Activated naive CD8-positive, alpha-beta T cell treated with anti-CD3 and anti-CD28 coated beads for 36 hours (primary cell): ENCODE measurements at regions not wholly inside any gene's neighbourhood (a gene's known extent, or its start where the extent isn't known, plus 50 kb on each side); places are given as distances from the start of the nearest gene placed in this dataset.

Experiments
- DNase-seq: peaks from one replicate; pipeline ENCODE4 v3.0.0; 2021
- H3K27ac Mint-ChIP-seq: one replicate; pipeline ENCODE4 v1.8.0; 2022; ENCODE audit warnings: mild to moderate bottlenecking, moderate library complexity, mixed read lengths
- H3K27me3 Mint-ChIP-seq: one replicate; pipeline ENCODE4 v1.8.0; 2022; ENCODE audit warnings: mild to moderate bottlenecking, mixed read lengths
- H3K36me3 Mint-ChIP-seq: one replicate; pipeline ENCODE4 v1.8.0; 2021; ENCODE audit warnings: mild to moderate bottlenecking, mixed read lengths
- H3K4me1 Mint-ChIP-seq: one replicate; pipeline ENCODE4 v1.8.0; 2021; ENCODE audit warnings: mixed read lengths
- H3K4me3 Mint-ChIP-seq: one replicate; pipeline ENCODE4 v1.8.0; 2022; ENCODE audit warnings: mild to moderate bottlenecking, moderate library complexity, mixed read lengths
- H3K9me3 Mint-ChIP-seq: one replicate; pipeline ENCODE4 v1.8.0; 2022; ENCODE audit warnings: mixed read lengths

DNA sequence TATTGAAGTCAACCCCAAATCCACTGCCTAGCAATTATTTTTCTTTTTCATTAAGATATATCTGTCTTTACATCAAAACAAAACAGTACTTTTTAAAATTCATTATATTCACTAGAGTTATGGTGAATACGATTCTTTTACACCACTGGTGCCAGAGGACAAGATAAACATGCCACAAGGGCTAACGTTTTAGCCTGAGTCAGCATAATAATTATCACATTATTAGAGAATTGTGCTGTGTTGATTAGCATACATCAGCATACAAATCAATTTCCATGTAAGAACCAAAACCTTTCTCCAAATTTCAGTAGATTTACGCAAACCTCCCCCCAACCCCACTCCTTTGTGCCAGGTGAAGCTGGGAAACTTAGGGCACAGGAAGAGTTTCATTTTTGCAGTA is 131.1 kb upstream of the TMEM106B start:
- H3K27me3 Mint-ChIP-seq: no peaks in the 10 kb centered on the region
- peaks cover 13% of the 10 kb centered on the region for H3K9me3 Mint-ChIP-seq
- no peak for DNase-seq
- no peaks in the 10 kb centered on the region for H3K4me1 Mint-ChIP-seq
- no peak overlapping the region for H3K4me3 Mint-ChIP-seq
- H3K27ac Mint-ChIP-seq: no peak overlapping the region
- H3K36me3 Mint-ChIP-seq: peaks cover 5% of the 10 kb centered on the region

GRCh38 chr7:12085516-12085915 is 125.6 kb upstream of the TMEM106B start:
- H3K27me3 Mint-ChIP-seq: no peaks in the 10 kb centered on the region
- H3K4me3 Mint-ChIP-seq: no peak overlapping the region
- DNase-seq: no peak
- peaks cover 6% of the 10 kb centered on the region for H3K9me3 Mint-ChIP-seq
- no peaks in the 10 kb centered on the region for H3K36me3 Mint-ChIP-seq
- H3K27ac Mint-ChIP-seq: no peak overlapping the region
- no peaks in the 10 kb centered on the region for H3K4me1 Mint-ChIP-seq

GRCh38 chr7:12089951-12090756 is 120.9 kb upstream of the TMEM106B start:
- DNase-seq: no peak
- H3K27ac Mint-ChIP-seq: no peak overlapping the region
- peaks cover 6% of the 10 kb centered on the region for H3K9me3 Mint-ChIP-seq
- H3K4me3 Mint-ChIP-seq: no peak overlapping the region
- no peaks in the 10 kb centered on the region for H3K36me3 Mint-ChIP-seq
- H3K4me1 Mint-ChIP-seq: no peaks in the 10 kb centered on the region
- H3K27me3 Mint-ChIP-seq: no peaks in the 10 kb centered on the region

- Mint-ChIP-seq H3K4me1 (no peaks in the 10 kb centered on the region), H3K4me3 (no peak overlapping the region), H3K9me3 (peaks cover 6% of the 10 kb centered on the region), H3K27me3 (no peaks in the 10 kb centered on the region), H3K27ac (no peak overlapping the region), H3K36me3 (no peaks in the 10 kb centered on the region)
- no peak for DNase-seq
These were observed 120.3 kb upstream of the TMEM106B start for GRCh38 chr7:12090757-12091221.

DNA sequence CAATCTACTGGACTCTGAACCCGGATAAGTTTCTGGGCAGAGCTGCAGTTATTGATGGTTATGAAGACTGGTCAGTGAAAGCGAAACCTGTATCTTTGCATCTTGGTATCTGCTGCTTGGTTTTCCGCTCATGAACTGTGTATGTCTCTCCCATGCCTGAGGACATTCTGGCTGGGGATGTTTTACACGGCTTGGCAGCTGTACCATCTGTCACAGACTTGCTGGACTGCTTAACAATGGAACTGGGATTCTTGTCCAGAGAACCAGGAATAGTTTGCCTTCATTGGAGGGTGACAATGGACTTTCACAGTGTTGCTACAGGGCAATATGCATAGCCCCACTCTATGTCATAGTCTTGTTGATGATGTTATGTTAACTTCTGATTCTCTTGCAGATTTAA is 119.9 kb upstream of the TMEM106B start:
- no peaks in the 10 kb centered on the region for H3K27me3 Mint-ChIP-seq
- DNase-seq: no peak
- no peaks in the 10 kb centered on the region for H3K4me1 Mint-ChIP-seq
- H3K9me3 Mint-ChIP-seq: peaks cover 6% of the 10 kb centered on the region
- H3K4me3 Mint-ChIP-seq: no peak overlapping the region
- no peaks in the 10 kb centered on the region for H3K36me3 Mint-ChIP-seq
- no peak overlapping the region for H3K27ac Mint-ChIP-seq

DNA sequence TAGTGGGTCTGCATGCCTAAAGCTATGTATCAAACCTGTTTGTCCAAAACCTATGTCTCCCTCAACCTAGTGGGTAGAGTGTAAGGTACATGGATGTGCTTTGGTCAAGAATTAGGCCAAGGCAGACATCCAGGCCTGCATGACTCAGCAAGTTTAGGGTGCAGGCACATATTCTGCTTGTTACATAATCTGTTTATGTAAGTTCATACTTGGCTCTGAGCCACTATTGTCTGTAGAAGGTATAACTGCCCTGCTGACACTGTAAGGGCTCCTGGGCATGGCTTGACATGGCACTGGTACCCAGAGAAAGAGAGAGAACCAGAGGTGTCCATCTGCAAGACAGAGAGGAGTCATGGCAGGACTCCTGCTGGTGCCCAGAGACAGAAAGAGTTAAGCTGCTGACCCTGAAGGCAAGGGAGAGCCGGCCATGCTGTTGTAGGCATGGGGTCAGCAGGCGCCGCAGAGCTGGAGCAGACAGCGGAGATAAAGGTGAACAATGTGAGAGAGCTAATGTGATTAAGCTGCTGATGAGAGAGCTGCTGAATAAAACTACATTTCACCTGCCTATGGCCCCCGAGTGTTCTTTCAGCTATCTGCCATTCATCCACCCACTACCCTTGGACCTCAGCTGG is 118.5 kb upstream of the TMEM106B start:
- H3K36me3 Mint-ChIP-seq: no peaks in the 10 kb centered on the region
- no peaks in the 10 kb centered on the region for H3K9me3 Mint-ChIP-seq
- no peak overlapping the region for H3K4me3 Mint-ChIP-seq
- no peaks in the 10 kb centered on the region for H3K27me3 Mint-ChIP-seq
- no peak for DNase-seq
- H3K27ac Mint-ChIP-seq: peak overlapping the region; percentile 16
- H3K4me1 Mint-ChIP-seq: no peaks in the 10 kb centered on the region

GRCh38 chr7:12093365-12093764 is 117.7 kb upstream of the TMEM106B start:
- H3K27me3 Mint-ChIP-seq: no peaks in the 10 kb centered on the region
- no peaks in the 10 kb centered on the region for H3K4me1 Mint-ChIP-seq
- no peak overlapping the region for H3K27ac Mint-ChIP-seq
- DNase-seq: no peak
- no peaks in the 10 kb centered on the region for H3K36me3 Mint-ChIP-seq
- H3K9me3 Mint-ChIP-seq: no peaks in the 10 kb centered on the region
- H3K4me3 Mint-ChIP-seq: no peak overlapping the region

DNA sequence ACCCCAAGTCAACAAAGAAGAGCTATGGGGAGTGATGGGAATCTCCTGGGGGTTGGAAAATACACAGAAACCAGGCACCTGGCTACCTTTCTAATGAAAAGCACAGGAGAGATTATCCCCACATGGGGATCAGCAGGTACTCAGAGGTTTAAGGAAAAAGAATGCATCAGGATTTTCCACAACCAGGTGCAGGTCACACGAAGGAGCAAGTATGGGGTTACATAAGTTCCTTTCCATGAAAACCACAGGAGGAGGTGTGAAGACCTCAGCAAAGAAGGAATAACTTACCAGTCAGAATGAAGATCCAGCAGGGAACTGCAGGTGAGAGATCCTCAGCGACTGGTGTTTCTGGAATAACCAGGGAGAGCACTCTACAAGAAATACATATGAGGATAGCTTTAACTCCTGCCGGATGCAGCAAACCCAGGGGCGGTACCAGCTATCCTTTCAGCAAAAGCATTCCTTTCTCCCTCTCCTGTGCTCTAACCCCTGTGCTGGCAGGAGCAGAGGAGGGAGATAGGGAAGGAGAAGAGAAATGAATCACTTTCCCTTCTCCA is 116.7 kb upstream of the TMEM106B start:
- peaks cover 3% of the 10 kb centered on the region for H3K9me3 Mint-ChIP-seq
- no peak overlapping the region for H3K4me3 Mint-ChIP-seq
- H3K27ac Mint-ChIP-seq: no peak overlapping the region
- no peaks in the 10 kb centered on the region for H3K4me1 Mint-ChIP-seq
- no peaks in the 10 kb centered on the region for H3K27me3 Mint-ChIP-seq
- H3K36me3 Mint-ChIP-seq: no peaks in the 10 kb centered on the region
- DNase-seq: no peak

DNA sequence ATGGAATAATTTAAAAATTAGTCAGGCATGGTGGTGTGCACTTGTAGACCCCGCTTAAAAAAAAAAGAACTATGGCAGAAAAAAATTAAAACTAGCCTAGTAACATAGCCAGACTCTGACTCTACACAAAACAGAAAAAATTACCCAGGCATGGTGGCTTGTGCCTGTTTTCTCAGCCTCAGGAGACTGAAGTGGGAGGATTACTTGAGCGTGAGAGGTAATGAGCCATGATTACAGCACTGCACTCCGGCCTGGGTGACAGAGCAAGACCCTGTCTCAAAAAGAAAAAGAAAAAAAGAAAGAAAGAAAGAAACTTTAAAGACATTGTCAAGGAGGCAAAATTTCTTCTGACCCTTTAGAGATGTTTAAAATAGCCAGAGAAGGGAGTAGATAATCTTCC is 109.0 kb upstream of the TMEM106B start:
- peaks cover 11% of the 10 kb centered on the region for H3K9me3 Mint-ChIP-seq
- H3K4me3 Mint-ChIP-seq: no peak overlapping the region
- DNase-seq: no peak
- H3K36me3 Mint-ChIP-seq: no peaks in the 10 kb centered on the region
- no peaks in the 10 kb centered on the region for H3K4me1 Mint-ChIP-seq
- no peaks in the 10 kb centered on the region for H3K27me3 Mint-ChIP-seq
- no peak overlapping the region for H3K27ac Mint-ChIP-seq

DNA sequence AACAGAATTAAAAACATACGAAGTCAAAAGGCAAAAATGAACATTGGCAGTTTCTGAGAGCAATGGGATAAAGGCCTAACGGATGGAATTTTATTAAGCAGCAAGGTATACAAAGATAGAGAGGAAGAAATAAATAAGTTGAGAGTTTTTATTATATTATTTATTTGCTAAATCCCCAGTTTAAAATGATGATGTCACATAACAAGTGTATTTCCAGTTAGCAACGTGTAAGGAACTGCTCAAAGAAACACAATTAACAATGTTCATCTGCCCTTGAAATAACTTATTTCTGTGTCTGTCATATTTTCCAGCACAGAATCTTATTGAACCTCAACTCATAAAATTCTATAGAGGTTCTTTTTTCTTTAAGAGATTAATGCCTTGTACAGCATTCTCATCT is 108.6 kb upstream of the TMEM106B start:
- peaks cover 11% of the 10 kb centered on the region for H3K9me3 Mint-ChIP-seq
- no peak for DNase-seq
- H3K27ac Mint-ChIP-seq: no peak overlapping the region
- no peaks in the 10 kb centered on the region for H3K36me3 Mint-ChIP-seq
- no peaks in the 10 kb centered on the region for H3K4me1 Mint-ChIP-seq
- no peaks in the 10 kb centered on the region for H3K27me3 Mint-ChIP-seq
- H3K4me3 Mint-ChIP-seq: no peak overlapping the region

DNA sequence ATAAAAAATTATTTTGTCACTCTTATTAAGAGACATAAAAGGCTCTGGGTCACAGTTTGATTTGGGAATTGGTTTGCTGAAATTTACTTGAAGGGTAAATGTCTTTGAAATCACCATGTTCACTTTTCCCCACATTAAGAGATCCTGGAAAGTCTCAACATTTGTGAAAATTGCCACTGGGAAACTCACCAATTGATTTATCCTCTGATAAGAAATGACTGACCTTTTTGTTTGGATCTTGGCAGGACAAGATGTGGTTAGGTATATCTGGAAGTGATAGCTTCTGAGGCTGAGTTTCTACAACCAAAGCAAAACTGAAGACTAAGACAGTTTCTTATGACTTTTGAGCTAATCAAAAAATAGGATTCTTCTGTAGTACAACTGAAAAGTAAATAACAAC is 107.1 kb upstream of the TMEM106B start:
- Mint-ChIP-seq H3K4me3 (no peak overlapping the region), H3K36me3 (no peaks in the 10 kb centered on the region), H3K4me1 (no peaks in the 10 kb centered on the region), H3K27me3 (peaks cover 1% of the 10 kb centered on the region), H3K9me3 (peaks cover 9% of the 10 kb centered on the region), H3K27ac (no peak overlapping the region)
- no peak for DNase-seq

- peaks cover 29% of the 10 kb centered on the region for H3K27me3 Mint-ChIP-seq
These were observed 103.7 kb upstream of the TMEM106B start for GRCh38 chr7:12107381-12107780.

GRCh38 chr7:12107841-12108254 is 103.2 kb upstream of the TMEM106B start:
- DNase-seq: no peak
- Mint-ChIP-seq H3K36me3 (no peaks in the 10 kb centered on the region), H3K9me3 (no peaks in the 10 kb centered on the region), H3K4me1 (peaks cover 15% of the 10 kb centered on the region), H3K27me3 (peaks cover 33% of the 10 kb centered on the region), H3K4me3 (no peak overlapping the region), H3K27ac (no peak overlapping the region)

More at GRCh38 chr7:12107381-12107780, 103.7 kb upstream of the TMEM106B start:
- no peaks in the 10 kb centered on the region for H3K36me3 Mint-ChIP-seq
- H3K27ac Mint-ChIP-seq: no peak overlapping the region
- H3K9me3 Mint-ChIP-seq: no peaks in the 10 kb centered on the region
- H3K4me1 Mint-ChIP-seq: peaks cover 14% of the 10 kb centered on the region
- no peak for DNase-seq
- no peak overlapping the region for H3K4me3 Mint-ChIP-seq

GRCh38 chr7:12110425-12110824 is 100.7 kb upstream of the TMEM106B start:
- Mint-ChIP-seq H3K36me3 (no peaks in the 10 kb centered on the region), H3K27ac (no peak overlapping the region), H3K9me3 (no peaks in the 10 kb centered on the region), H3K4me1 (peaks cover 15% of the 10 kb centered on the region), H3K4me3 (no peak overlapping the region), H3K27me3 (peaks cover 45% of the 10 kb centered on the region)
- DNase-seq: no peak

GRCh38 chr7:12111422-12112405 is 99.4 kb upstream of the TMEM106B start:
- peaks cover 45% of the 10 kb centered on the region for H3K27me3 Mint-ChIP-seq
- no peaks in the 10 kb centered on the region for H3K36me3 Mint-ChIP-seq
- H3K27ac Mint-ChIP-seq: no peak overlapping the region
- H3K4me3 Mint-ChIP-seq: peak overlapping the region; percentile 71
- peak; percentile 25 for DNase-seq
- no peaks in the 10 kb centered on the region for H3K9me3 Mint-ChIP-seq
- peaks cover 15% of the 10 kb centered on the region for H3K4me1 Mint-ChIP-seq
